Spleen (tissue), 7 donors: ENCODE measurements at regions not wholly inside any gene's neighbourhood (a gene's known extent, or its start where the extent isn't known, plus 50 kb on each side); places are given as distances from the start of the nearest gene placed in this dataset.

Experiments
- CTCF ChIP-seq, 11 experiments: fragments of 200-600 bp in 7 of 11; fragments of 450-650 bp in 4 of 11; sonication (generic) in 4 of 11; IDR thresholded peaks in 8 of 11; conservative IDR thresholded peaks in 3 of 11; 1 replicate in 7 of 11; 2 replicates in 4 of 11; pipeline versions ENCODE4 v1.4.0 to v1.8.0; 2016 to 2021; ENCODE audit warnings: antibody characterized with exemption in 11 of 11, inconsistent platforms in 4 of 11, mild to moderate bottlenecking in 1 of 11
- POLR2A ChIP-seq, 3 donors: fragments of 450-650 bp; IDR thresholded peaks; one replicate each; pipeline ENCODE4 v1.5.1; 2017; ENCODE audit warnings: antibody characterized with exemption in 3 of 3, mild to moderate bottlenecking in 1 of 3
- POLR2AphosphoS5 ChIP-seq, 3 donors: sonication (generic); formaldehyde crosslinking; IDR thresholded peaks; one replicate each; pipeline ENCODE4 v1.5.1; 2017; ENCODE audit warnings: antibody characterized with exemption in 3 of 3
- donor health status: DM: no; HTN: no; CAD: no; lungs with moderate emphysema.
- donor health status: DM: no; HTN: no; CAD: no.
- donor health status: DM: no; HTN: no; CAD: no.

- TF ChIP-seq POLR2A (IDR thresholded peaks at IDR 0.05) (no peak), CTCF (IDR thresholded peaks at IDR 0.05 in 8 of 11, conservative IDR thresholded peaks at IDR 0.05 in 3 of 11) (no peak), POLR2AphosphoS5 (IDR thresholded peaks at IDR 0.05) (no peak)
Observed at GRCh38 chr18:51647942-51648341, 450.5 kb upstream of the MEX3C start.
